ENCODE measurements at regions not wholly inside any gene's neighbourhood (a gene's known extent, or its start where the extent isn't known, plus 50 kb on each side); places are given as distances from the start of the nearest gene placed in this dataset.

DNA sequence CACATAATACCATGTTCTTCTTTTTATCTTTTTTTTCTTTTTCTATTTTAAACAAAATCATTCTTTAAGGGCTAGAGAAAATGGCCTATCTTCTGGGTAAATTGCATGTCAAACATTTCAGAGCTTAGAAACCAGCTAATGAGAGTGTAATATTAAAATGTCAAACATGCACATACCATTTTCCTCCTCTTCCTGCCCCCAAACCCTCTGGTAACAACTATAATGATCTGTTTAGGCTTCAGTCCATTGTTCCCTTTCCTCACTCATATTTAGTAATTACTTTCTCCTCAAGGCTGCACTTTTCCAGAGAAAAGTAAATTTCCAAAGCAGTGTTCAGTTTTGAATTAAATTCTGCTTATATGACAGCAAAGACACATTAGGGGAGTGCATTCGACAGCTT is 224.3 kb upstream of the ROBO2 start:
- DNase-seq (ENCODE audit: low spot score), result no peak

DNA sequence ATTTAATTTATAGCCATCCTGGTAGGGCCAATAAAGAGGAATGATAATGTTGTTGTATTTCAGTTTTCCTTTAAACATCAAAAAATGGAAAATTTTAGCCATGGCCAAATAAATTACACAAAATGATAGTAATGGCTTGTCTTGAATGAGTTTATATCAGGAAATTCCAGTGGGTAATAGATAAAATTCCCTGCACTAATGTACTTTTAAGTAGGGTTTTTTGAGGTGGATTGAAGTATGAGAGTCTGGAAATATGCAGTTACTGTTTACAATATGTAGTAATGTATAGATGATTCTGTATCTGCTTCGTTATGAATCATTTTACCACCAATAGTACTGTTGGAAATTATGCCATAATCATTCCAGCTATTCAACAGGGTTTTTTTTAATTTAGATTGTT is 219.4 kb upstream of the ROBO2 start:
- no peak for DNase-seq (ENCODE audit: low spot score)

DNA sequence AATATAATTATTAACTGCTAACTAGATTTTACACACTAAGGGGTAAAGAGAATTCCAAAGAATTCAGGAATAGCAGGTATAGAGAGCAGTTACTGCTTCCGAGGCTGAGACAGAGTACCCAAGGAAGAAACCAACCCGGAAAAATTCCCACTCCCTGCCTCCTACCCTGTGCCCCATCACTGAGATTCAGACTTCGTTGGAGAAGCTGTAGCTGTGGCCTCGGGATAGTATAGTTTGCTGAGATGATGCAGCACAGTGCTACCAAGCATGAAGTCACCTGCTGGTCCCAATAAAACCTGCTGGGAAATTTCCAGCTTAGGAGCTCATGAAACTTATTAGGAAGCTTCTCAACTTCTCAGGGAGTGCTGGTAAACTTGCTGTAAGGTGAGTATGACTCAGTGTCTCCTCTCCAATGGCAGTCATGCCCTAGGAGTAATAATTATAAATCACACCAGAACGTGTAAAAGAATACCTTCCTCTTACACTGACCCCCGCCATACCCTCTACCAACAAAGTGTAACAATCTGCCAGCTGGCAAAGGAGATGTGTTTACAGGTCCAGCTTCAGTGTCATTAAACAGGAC is 215.2 kb upstream of the ROBO2 start:
- no peak for DNase-seq (ENCODE audit: low spot score)

DNA sequence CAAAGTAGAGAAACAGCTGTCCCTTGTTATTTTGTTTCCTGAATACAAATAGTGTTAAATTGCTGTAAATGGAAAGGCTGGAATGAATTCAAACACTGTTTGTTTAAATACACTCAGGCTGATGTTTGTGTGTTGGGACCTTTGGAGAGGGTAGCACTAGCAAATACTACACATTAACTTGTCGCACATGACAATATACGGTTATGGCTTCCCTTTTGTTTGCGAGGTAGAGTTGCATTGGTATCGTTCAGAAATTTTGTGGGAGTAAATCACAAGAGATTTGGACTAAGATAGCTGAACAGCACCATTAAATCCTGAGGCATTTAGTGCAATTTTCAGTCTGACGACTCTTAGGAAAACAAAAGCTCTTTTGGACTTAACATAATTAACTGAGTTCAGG is 213.0 kb upstream of the ROBO2 start:
- no peak for DNase-seq (ENCODE audit: low spot score)

DNA sequence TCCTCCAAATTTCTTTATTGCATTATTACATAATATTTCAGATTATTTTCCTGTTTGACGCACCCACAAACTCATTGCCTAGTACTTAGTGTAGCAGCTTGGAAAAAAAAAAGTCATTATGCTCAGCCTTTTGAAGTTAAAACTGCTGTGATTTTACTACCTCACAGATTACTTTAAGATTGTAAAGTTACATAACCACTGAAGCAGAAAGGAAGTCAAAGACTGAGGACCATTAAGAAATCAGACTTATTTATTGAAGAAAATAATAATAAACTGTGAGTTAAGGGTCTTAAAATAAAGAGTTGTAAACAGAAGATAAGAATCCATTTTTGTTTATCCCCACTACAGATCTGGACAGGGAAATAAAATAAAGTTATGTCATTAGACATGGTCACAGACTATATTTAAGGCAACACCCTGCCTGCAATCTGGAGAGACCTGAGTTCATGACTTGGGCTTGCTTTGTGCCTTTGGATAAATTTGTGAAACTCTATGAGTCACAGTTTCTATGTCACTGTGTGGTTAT is 212.1 kb upstream of the ROBO2 start:
- no peak for DNase-seq (ENCODE audit: low spot score)

DNA sequence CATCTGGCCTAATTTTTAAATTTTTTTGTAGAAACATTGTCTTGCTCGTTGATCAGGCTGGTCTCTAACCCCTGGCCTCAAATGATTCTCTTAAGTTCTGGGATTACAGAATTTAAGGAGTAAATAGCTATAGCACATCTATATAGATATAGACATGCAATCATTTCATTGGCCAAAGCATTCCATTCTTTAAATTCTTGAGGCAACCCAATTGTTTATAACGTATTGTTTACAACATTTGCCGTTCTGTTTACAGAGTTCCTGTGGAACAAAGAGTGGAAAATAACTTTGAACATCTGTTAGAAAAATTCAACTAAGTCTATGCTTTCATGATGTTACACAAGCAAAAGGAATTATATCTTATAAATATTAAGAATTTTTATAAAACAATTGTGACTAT is 205.2 kb upstream of the ROBO2 start:
- DNase-seq (ENCODE audit: low spot score), result no peak

DNA sequence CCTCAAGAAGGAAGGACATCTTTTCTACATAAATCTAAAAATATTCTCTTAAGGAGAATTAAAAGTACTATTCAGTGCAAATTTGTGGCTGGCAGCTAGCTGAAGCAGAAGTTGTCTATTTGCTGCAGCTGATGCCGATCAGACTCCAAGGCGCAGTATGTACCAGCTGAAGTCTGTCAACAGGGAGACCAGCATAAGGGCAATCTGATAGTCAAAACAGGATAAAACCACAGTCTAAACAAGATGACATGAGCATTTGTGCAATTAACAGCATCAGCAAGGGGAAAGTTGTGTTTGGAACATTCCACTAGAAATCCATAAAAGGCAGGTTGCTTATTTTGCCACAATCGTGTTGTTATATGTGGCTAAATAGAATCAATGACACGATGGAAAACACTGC is 198.2 kb upstream of the ROBO2 start:
- DNase-seq (ENCODE audit: low spot score), result no peak

DNA sequence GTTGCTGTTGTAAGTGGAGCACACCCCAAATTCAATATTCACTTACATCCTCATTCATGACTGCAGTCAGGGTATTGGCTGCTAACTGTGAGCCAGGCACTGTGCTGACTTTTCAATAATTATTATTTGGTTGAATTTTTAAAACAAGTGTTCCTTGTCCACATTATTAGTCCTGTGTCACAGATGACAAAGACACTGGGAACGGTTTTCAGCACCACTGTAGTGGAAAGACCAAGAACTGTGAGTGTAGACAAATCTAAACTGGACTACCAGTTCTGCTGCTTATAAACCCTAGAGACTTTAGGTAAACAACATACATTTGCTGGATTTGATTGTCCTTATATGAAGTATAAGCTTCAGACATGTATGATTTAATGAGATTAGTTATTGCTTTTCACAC is 197.7 kb upstream of the ROBO2 start:
- DNase-seq (ENCODE audit: low spot score), result no peak

DNA sequence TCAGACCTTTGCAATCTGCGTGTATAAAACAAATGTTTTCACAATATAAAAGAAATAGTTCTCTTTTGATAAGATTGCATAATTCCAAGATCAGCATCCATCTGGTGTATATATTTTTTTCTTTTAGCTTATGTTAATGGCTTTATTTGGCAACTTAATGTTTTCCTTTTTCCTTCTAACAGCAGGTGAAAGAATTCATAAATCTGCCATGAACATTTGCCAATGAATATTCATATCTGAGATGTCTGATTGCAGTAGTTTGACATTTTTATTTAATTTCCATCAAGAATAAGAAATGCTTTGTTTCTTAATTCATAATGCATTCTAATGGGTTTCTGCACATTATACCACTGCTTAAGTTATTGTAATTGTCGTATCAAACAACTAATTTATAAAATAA is 184.4 kb upstream of the ROBO2 start:
- no peak for DNase-seq (ENCODE audit: low spot score)

DNA sequence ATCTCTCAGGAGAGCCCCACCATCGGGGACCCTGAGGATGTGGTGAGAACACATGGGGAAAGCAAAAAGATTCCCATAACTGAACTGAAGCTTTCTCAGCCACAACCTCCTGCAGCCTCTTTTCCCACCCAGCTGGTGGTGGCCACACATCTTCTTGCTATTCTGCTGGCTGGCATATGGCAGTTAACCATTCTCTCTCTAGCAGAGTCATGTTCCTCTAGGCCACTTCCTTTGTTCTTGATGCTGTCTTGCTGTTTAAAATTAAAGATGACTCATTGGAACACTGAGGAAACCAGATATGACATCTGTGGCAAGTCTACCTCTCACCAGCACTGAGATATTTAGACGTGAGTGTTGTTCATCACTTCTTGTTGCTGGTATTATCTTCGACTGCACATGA is 180.3 kb upstream of the ROBO2 start:
- DNase-seq (ENCODE audit: low spot score), result no peak

DNA sequence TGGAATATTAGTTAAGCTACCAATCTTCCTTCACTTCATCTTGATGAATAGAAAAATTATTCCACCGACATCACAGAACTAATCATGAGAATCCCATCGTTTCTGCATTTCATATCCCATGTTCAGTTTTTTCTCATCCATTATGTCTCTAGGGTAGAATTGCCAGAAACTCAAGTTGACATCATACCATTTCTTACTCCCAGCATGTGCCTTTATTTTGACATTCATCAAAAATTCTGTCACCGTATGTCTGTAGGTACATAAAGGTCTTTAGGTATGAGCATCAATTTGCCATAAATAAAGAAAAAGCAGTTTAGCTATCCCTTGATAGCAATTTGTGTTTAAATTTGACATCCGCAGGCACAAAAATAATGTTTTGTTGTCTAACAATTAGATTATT is 175.5 kb upstream of the ROBO2 start:
- no peak for DNase-seq (ENCODE audit: low spot score)

DNA sequence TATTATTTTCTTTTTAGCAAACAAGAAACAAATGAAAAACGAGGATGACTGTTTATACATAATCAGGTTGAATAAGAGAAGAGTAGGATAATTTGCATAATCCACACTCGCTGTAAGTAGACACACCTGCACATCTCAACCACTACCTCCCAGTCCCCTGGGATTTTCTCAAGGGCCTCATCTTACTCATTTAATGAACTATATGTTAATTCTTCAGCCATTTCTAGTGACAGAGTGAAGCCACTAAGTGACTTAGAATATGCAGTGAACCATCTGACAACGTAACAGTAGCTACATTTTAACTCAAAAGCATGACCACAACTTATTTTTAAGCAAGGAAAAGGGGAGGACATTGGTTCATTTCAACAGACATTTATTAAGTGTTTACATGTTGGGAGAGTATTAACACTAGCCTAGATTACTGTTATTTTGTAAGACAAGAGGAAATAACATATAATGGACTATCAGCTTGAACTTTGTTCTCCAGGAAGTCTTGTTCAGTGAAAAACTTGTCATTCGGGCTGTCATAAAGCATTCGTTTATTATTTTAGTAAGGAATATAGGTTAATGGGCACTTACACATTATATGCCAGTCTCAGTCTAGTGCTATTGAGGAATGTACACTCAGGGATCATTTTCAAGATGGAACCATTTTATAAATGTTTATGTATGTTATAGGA is 173.0 kb upstream of the ROBO2 start:
- DNase-seq (ENCODE audit: low spot score), result no peak

DNA sequence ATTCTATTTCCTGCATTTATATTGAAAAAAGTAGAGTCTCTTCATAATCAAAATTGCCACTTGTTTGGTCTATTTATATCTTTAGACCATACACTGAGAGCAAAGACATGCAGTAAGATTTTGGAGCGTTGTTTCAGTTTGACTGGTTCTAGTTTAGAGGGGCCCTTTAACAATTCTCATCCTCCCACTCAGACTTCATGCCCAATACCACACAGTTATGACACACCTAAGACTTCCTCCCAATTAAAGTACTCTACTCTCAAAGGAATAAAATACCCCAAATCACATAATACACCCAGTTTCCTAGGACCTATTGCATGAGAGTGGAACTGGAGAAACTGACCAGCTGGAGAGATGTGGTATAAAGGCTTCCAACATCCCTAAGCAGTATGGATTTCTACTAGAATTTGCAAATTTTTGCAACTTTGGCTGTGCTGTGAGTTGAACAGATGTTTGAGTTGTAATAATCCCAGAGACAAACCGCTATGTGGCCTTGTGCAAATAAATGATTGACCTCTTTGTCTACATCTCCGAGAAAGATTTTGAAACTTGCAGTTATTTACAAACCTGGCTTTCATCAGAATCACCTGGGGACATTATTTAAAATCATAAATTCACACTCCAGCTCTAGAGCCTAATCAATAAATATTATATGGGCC is 170.0 kb upstream of the ROBO2 start:
- no peak for DNase-seq (ENCODE audit: low spot score)

DNA sequence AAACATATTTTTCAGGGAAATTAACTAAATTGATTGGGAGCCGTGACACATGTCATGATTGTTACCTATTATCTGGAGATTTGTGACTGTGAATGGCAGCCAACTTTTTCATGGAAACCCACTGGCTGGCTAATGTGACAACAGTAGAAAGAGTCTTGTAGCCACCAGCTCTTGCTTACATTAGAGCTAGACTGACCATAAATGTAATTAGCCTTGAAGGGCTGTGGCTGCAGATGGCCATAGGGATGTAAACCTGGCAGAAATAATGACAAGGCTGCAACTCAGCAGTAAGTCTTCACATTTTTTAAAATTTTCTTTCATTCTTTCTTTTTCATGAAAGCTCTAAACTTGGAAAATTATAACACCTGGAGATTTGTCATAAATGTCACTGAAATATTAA is 168.2 kb upstream of the ROBO2 start:
- DNase-seq (ENCODE audit: low spot score), result no peak

DNA sequence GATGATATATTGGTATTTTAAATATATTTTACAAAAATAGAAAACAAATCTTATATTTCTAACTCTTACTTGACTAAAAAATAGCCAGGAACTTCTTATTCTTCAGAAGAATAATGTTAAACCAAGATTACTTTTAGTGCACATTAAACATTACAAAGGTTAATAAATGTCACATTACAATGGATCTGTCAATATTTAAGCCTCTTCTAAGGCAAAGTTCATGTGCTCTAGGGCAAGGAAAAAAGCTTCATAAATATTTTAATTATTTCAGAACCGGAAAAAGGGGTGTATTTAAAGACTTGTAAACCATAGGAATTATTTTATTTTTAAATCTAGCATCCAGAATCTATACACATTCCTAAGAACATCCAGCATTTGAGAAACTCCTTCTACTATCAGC is 166.9 kb upstream of the ROBO2 start:
- no peak for DNase-seq (ENCODE audit: low spot score)

DNA sequence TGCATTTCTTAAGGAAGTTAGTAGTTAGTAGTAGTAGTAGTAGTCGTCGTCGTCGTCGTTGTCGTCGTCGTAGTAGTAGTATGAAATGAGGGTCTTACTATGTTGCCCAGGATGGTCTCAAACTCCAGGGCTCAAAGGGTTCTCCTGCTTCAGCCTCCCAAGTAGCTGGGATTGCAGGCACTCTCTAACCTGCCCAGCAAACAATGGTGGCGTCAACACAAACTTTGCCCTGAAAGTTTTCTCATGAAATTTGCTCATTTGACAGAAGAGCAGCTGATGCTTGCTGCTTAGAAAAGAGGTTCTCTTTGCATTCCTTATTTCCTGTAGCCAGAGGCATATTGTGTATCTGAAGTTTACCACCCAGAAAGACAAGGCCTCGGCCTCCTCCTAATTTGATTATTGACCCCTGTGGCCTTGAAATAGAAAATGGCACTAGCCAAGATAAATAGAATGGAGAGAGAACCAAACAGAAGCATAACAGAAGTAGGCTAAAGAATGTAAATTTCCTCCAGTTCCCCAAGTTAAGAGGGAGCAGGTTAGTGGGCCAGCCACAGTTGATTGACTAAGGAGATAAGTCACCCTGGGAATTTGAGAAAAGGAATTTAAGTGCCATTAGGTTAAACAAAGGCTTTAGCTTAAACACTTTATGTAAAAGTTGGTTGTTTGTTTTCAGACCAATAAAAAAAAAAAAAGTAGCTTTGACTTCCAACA is 166.2 kb upstream of the ROBO2 start:
- DNase-seq (ENCODE audit: low spot score), result no peak

DNA sequence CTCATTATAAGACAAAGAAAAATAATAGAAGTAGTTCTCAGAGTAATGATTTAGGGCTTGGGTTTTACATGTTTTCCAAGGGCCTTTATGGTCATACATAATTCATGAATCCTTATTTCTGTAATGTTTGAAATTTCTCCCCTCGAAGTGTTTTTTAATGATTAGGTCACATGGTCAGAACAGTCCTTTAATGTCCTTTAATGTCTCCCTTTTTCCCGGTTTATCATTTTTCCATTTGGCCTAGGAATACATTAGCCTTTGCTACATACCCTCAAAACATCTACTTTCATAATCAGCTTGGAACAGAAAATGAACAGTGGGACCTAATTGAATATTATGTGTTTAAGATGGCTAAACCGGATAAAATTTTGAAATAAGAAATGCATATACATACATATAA is 159.9 kb upstream of the ROBO2 start:
- DNase-seq (ENCODE audit: low spot score), result no peak

DNA sequence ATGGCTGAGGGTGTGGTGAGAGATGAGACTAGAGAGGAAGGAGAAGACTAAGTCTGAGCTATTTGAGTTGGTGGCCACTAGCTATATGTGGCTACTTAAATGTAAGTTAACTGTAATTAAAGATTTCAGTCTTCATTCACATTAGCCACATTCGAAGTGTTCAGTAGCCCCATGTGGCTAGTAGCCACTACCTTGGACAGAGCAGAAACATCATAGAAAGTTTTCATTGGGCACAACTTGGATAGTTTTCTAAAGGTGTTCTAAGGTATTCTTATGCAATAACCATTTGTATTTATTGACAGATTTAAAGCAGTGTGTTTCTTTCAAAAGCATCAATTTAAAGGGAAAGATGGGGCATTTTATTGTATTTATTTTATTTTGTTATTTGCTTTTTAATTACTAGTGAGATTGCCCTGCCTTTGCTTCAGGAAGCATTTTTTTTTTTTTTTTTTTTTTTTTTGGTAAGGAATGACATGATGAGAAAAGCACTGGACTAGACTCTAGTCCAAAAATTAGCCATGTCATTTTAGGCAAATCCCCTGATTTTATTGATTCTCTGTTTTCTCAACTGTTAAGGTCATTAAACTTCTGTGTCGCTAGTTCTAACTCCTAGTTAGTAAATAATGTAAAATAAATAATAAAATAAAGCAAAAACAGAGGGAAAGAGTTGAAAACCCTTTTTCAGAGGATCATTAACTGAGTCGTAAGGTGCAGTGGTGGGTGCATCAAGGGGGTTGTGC is 153.0 kb upstream of the ROBO2 start:
- no peak for DNase-seq (ENCODE audit: low spot score)

DNA sequence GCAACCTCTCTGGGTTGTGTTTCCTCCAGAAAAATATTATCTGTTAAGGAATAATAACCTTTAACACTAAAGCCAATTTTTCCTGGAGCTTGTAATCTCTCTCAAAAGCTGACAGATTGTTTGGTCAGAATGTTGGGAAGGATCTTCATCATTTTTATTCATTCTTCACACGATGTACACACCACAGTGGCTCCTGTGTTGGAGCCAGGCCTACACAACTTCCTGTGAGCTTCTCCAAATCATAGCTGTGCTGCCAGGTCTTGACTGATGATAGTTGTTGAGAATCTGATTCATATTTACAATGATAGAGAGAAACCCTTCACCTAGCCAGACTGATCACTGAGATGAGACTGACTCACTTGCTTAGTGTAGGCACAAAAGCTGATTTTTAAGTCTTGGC is 151.0 kb upstream of the ROBO2 start:
- DNase-seq (ENCODE audit: low spot score), result no peak

DNA sequence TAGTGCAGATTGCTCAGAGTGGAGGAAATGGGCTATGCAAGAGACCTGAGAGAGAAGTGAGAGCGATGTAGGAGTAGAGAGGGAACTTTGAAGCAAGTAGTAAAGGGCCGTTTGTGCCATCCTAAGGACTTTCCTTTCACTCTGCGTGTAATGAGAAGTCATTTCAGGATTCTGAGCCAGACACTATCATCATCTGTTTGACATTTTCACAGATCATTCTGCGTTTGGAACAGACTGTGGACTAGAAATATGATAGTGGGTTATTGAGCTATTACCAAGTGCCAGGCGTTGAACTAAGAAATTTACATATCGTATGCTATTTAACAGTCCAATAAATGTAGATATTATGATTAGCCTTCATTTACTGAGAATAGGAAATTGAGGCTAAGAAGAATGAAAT is 150.0 kb upstream of the ROBO2 start:
- no peak for DNase-seq (ENCODE audit: low spot score)

DNA sequence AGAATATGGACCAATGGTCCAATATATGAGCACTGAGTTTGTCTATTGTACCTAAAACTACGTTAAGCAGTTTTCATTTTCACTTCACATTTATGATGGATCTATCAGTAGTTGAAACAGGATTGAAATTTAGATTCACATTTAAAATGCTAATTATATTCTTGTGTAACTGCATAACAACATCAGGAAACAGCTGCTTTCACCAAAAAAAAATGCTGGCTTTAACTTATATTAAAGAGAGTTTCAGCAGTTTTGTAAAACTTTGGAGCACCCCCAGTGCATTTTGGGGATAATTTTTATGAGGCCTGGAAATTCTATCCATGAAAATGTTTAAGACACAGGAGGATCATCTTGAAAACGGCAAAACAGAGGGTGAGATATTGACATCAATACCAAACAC is 142.8 kb upstream of the ROBO2 start:
- DNase-seq (ENCODE audit: low spot score), result no peak

DNA sequence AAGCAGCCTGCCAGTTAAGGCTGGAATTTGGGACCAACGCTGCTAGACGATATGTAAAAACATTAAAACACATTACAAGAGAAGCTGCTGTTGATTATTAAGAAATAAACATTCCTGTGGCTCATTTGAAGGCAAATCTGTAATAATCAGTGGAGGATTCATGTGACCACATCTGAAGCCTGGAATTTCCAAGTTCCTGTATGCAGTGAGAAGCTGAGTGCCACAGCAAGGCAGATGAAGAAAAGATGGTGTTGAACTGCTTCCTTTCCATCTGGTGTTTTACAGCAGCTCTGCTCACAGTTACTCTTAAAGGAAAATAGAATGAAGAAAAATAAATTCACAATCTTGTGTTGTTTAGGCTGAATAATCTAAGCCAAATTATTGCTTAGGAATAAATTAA is 139.3 kb upstream of the ROBO2 start:
- no peak for DNase-seq (ENCODE audit: low spot score)

Measured in hepatic stellate cell (primary cell).